ENCODE measurements at regions not wholly inside any gene's neighbourhood (a gene's known extent, or its start where the extent isn't known, plus 50 kb on each side); places are given as distances from the start of the nearest gene placed in this dataset.

DNA sequence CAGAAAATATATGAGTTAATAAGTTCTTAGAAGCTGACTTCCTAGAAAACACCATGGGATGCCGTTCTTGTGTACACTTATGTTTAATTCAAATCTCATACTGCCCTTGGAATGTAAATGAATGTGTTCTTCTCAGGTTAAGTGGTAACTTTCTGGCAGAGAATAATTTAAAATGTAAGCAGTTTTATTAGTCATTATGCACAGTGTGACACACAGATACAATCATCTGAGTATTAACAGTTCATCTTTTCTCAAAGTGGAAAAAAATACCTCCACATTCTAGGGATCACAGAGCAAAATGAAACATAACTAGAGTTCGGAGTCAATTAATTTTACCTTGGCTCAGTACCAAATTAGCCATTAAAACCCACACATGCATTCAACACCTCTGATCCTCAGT is 508.1 kb downstream of the CDH9 start:
- peaks cover 2% of the 10 kb centered on the region for H3K36me3 Mint-ChIP-seq
- no peak for DNase-seq
- H3K27me3 Mint-ChIP-seq (ENCODE audit: low read depth in 2 of 2) = no peaks in the 10 kb centered on the region
- Histone ChIP-seq H3K9me3 (ENCODE audit: control insufficient read depth, insufficient read depth, low read length) (peaks cover 7% of the 10 kb centered on the region), H3K27me3 (ENCODE audit: control insufficient read depth, insufficient read depth, low read length) (no peaks in the 10 kb centered on the region), H3K27ac (ENCODE audit: low read length) (no peak overlapping the region), H3K36me3 (ENCODE audit: control insufficient read depth, insufficient read depth, low read length) (no peaks in the 10 kb centered on the region), H3K4me1 (ENCODE audit: control insufficient read depth, insufficient read depth, low read length) (no peaks in the 10 kb centered on the region), H3K4me3 (ENCODE audit: low read length) (no peak overlapping the region)
- intact Hi-C loops (cut with micrococcal nuclease) = no loop called here
- peaks cover 6 to 14% of the 10 kb centered on the region in 2 donors for H3K9me3 Mint-ChIP-seq
- WGBS (ENCODE audit: insufficient coverage) = 100% methylated on average over 1 of the region's 2 CpGs
- H3K4me1 Mint-ChIP-seq = no peaks in the 10 kb centered on the region
- ATAC-seq = no peak
- TF ChIP-seq, protein P1, sequence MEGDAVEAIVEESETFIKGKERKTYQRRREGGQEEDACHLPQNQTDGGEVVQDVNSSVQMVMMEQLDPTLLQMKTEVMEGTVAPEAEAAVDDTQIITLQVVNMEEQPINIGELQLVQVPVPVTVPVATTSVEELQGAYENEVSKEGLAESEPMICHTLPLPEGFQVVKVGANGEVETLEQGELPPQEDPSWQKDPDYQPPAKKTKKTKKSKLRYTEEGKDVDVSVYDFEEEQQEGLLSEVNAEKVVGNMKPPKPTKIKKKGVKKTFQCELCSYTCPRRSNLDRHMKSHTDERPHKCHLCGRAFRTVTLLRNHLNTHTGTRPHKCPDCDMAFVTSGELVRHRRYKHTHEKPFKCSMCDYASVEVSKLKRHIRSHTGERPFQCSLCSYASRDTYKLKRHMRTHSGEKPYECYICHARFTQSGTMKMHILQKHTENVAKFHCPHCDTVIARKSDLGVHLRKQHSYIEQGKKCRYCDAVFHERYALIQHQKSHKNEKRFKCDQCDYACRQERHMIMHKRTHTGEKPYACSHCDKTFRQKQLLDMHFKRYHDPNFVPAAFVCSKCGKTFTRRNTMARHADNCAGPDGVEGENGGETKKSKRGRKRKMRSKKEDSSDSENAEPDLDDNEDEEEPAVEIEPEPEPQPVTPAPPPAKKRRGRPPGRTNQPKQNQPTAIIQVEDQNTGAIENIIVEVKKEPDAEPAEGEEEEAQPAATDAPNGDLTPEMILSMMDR (IDR thresholded peaks at IDR 0.05) = no peak
- H3K4me3 Mint-ChIP-seq = no peak overlapping the region
- no peak overlapping the region for H3K27ac Mint-ChIP-seq

GRCh38 chr5:26519245-26519644 is 519.1 kb downstream of the CDH9 start:
- Mint-ChIP-seq H3K4me1 (no peaks in the 10 kb centered on the region), H3K27ac (no peak overlapping the region), H3K27me3 (ENCODE audit: low read depth in 2 of 2) (no peaks in the 10 kb centered on the region), H3K9me3 (peaks cover 11 to 19% of the 10 kb centered on the region in 2 donors), H3K4me3 (no peak overlapping the region), H3K36me3 (peaks cover 10% of the 10 kb centered on the region)
- TF ChIP-seq, protein P1 (IDR thresholded peaks at IDR 0.05) = no peak
- no peak for ATAC-seq
- intact Hi-C loops (cut with micrococcal nuclease) = no loop called here
- Histone ChIP-seq H3K4me3 (ENCODE audit: low read length) (no peak overlapping the region), H3K4me1 (ENCODE audit: control insufficient read depth, insufficient read depth, low read length) (no peaks in the 10 kb centered on the region), H3K27ac (ENCODE audit: low read length) (no peak overlapping the region), H3K27me3 (ENCODE audit: control insufficient read depth, insufficient read depth, low read length) (no peaks in the 10 kb centered on the region), H3K36me3 (ENCODE audit: control insufficient read depth, insufficient read depth, low read length) (no peaks in the 10 kb centered on the region), H3K9me3 (ENCODE audit: control insufficient read depth, insufficient read depth, low read length) (peaks cover 3% of the 10 kb centered on the region)
- 62% methylated on average over 3 of the region's 3 CpGs for WGBS (ENCODE audit: insufficient coverage)
- no peak for DNase-seq

- WGBS (ENCODE audit: insufficient coverage) = 77% methylated on average over 5 of the region's 5 CpGs
- no peak overlapping the region for H3K4me3 ChIP-seq (ENCODE audit: low read length)
- Mint-ChIP-seq H3K27me3 (ENCODE audit: low read depth in 2 of 2) (no peaks in the 10 kb centered on the region), H3K36me3 (peaks cover 10% of the 10 kb centered on the region), H3K27ac (no peak overlapping the region), H3K9me3 (peaks cover 12 to 16% of the 10 kb centered on the region in 2 donors), H3K4me1 (no peaks in the 10 kb centered on the region), H3K4me3 (no peak overlapping the region)
- intact Hi-C loops (cut with micrococcal nuclease) = no loop called here
- no peaks in the 10 kb centered on the region for H3K36me3 ChIP-seq (ENCODE audit: control insufficient read depth, insufficient read depth, low read length)
- no peaks in the 10 kb centered on the region for H3K9me3 ChIP-seq (ENCODE audit: control insufficient read depth, insufficient read depth, low read length)
- H3K4me1 ChIP-seq (ENCODE audit: control insufficient read depth, insufficient read depth, low read length) = no peaks in the 10 kb centered on the region
- TF ChIP-seq, protein P1 (IDR thresholded peaks at IDR 0.05) = no peak
- ATAC-seq (no peak), DNase-seq (no peak)
- no peaks in the 10 kb centered on the region for H3K27me3 ChIP-seq (ENCODE audit: control insufficient read depth, insufficient read depth, low read length)
- no peak overlapping the region for H3K27ac ChIP-seq (ENCODE audit: low read length)
Observed at GRCh38 chr5:26518065-26518464, 520.3 kb downstream of the CDH9 start.

GRCh38 chr5:26498972-26499371 is 539.4 kb downstream of the CDH9 start:
- TF ChIP-seq, protein P1 (IDR thresholded peaks at IDR 0.05) = no peak
- Histone ChIP-seq H3K9me3 (ENCODE audit: control insufficient read depth, insufficient read depth, low read length) (peaks cover 5% of the 10 kb centered on the region), H3K4me1 (ENCODE audit: control insufficient read depth, insufficient read depth, low read length) (no peaks in the 10 kb centered on the region), H3K27me3 (ENCODE audit: control insufficient read depth, insufficient read depth, low read length) (no peaks in the 10 kb centered on the region), H3K27ac (ENCODE audit: low read length) (no peak overlapping the region), H3K4me3 (ENCODE audit: low read length) (no peak overlapping the region), H3K36me3 (ENCODE audit: control insufficient read depth, insufficient read depth, low read length) (no peaks in the 10 kb centered on the region)
- H3K9me3 Mint-ChIP-seq = peaks cover 18 to 22% of the 10 kb centered on the region in 2 donors
- intact Hi-C loops (cut with micrococcal nuclease) = no loop called here
- H3K36me3 Mint-ChIP-seq = peaks cover 13% of the 10 kb centered on the region
- no peak for ATAC-seq
- no peaks in the 10 kb centered on the region for H3K27me3 Mint-ChIP-seq (ENCODE audit: low read depth in 2 of 2)
- H3K27ac Mint-ChIP-seq = no peak overlapping the region
- 83% methylated on average over 3 of the region's 5 CpGs for WGBS (ENCODE audit: insufficient coverage)
- no peak overlapping the region for H3K4me3 Mint-ChIP-seq
- no peaks in the 10 kb centered on the region for H3K4me1 Mint-ChIP-seq
- DNase-seq = no peak
